ENCODE measurements at regions not wholly inside any gene's neighbourhood (a gene's known extent, or its start where the extent isn't known, plus 50 kb on each side); places are given as distances from the start of the nearest gene placed in this dataset.

- Histone ChIP-seq H2BK5ac (ENCODE audit: insufficient read length, low read length) (no peak overlapping the region), H3T11ph (ENCODE audit: low read length) (no peak overlapping the region), H3K23ac (ENCODE audit: insufficient read length, low read depth, low read length) (no peak overlapping the region), H2BK15ac (ENCODE audit: low read depth, low read length) (no peak overlapping the region), H3K79me1 (ENCODE audit: insufficient read depth, low read depth, low read length, poor library complexity, severe bottlenecking) (no peaks in the 10 kb centered on the region), H3K27ac (ENCODE audit: insufficient read length, low read depth, low read length) (no peak overlapping the region), H3K18ac (ENCODE audit: insufficient read length, low read depth, low read length) (no peak overlapping the region), H3K9me3 (ENCODE audit: control insufficient read depth, low read depth, low read length) (no peaks in the 10 kb centered on the region), H3K56ac (ENCODE audit: insufficient read length, low read depth, low read length) (no peak overlapping the region), H4K5ac (ENCODE audit: insufficient read length, low read depth, low read length) (no peak overlapping the region), H3K9ac (ENCODE audit: extremely low read depth, insufficient read length, low read length) (no peak overlapping the region), H3K23me2 (ENCODE audit: insufficient read length, low read depth, low read length, poor library complexity, severe bottlenecking) (no peaks in the 10 kb centered on the region), H3K4me2 (ENCODE audit: insufficient read depth, insufficient read length, low read length) (no peak overlapping the region), H2AK5ac (ENCODE audit: insufficient read length, low read length) (no peak overlapping the region), H3K27me3 (ENCODE audit: insufficient read depth, low read length) (no peaks in the 10 kb centered on the region), H2BK12ac (ENCODE audit: insufficient read length, low read depth, low read length) (no peak overlapping the region), H3K4ac (ENCODE audit: low read depth, low read length) (no peak overlapping the region), H3K14ac (ENCODE audit: insufficient read depth, low read length) (no peak overlapping the region), H4K91ac (ENCODE audit: insufficient read length, low read depth, low read length) (no peak overlapping the region), H3K79me2 (ENCODE audit: insufficient read depth, low read length) (no peaks in the 10 kb centered on the region), H2BK20ac (ENCODE audit: low read depth, low read length, poor library complexity, severe bottlenecking) (no peak overlapping the region), H3K4me1 (ENCODE audit: insufficient read depth, low read length) (no peaks in the 10 kb centered on the region), H4K8ac (replicated peaks; ENCODE audit: insufficient read length, low read depth, low read length) (no peak overlapping the region), H4K20me1 (ENCODE audit: control insufficient read depth, insufficient read depth, insufficient read length) (no peaks in the 10 kb centered on the region), H2AFZ (ENCODE audit: low read length) (no peak overlapping the region), H2BK120ac (ENCODE audit: low read depth, low read length, poor library complexity, severe bottlenecking) (no peak overlapping the region)
- H3K27ac Mint-ChIP-seq, result no peak overlapping the region
- H3K27me3 Mint-ChIP-seq (ENCODE audit: low read depth), result peaks cover 2% of the 10 kb centered on the region
- 0 out of 7 replicates have a peak, but pooled peaks cover 0 to under 1% (median 0%) of the 10 kb centered on the region in 3 experiments for H3K36me3 Mint-ChIP-seq (ENCODE audit: insufficient read depth in 1 of 3, low read depth in 3 of 3)
- no peak overlapping the region for H3K4me3 Mint-ChIP-seq
- H3K9me3 Mint-ChIP-seq, result no peaks in the 10 kb centered on the region
- DNase-seq, result no peak
- peaks cover 23 to 27% of the 10 kb centered on the region in 2 experiments for H3K4me1 Mint-ChIP-seq
- no peak for TF ChIP-seq CTCF (conservative IDR thresholded peaks at IDR 0.05)
Observed at GRCh38 chr13:59494151-59494550, 669.6 kb downstream of the DIAPH3 start.
